ENCODE measurements at regions not wholly inside any gene's neighbourhood (a gene's known extent, or its start where the extent isn't known, plus 50 kb on each side); places are given as distances from the start of the nearest gene placed in this dataset.

DNA sequence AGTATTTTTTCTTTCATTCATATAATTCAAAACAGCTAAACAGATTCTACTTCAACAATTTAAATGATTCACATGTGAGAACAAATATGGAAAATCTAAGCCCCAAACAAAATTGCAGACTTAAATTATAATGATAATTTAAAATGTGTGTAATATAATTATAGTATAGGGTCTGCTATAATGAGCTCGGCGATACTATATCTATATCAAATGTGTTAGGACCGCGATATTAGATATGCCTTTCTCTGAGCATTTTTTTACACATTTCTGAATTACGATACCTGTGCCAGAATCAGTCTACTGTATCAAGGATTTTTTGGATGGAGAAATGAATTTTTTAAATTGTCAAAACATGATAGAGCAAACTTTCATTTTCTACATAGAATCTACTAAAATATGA, 808.8 kb upstream of the POU3F3 start:
- H3K9me2 ChIP-seq (ENCODE audit: insufficient read depth) = no peaks in the 10 kb centered on the region
- no peaks in the 10 kb centered on the region for H3K36me3 ChIP-seq (ENCODE audit: low read depth)
- no peaks in the 10 kb centered on the region for H3K27me3 ChIP-seq (replicated peaks; ENCODE audit: insufficient read depth)
- H3K79me2 ChIP-seq (ENCODE audit: insufficient read depth) = no peaks in the 10 kb centered on the region
- 67 to 72% methylated on average over 5 of the region's 5 CpGs for WGBS, 2 experiments (ENCODE audit: low coverage in 1 of 2, low lambda C conversion rate in 2 of 2, missing lambda C conversion rate in 2 of 2)
- no peak overlapping the region for H2AFZ ChIP-seq
- no peaks in the 10 kb centered on the region for H3K4me1 ChIP-seq (ENCODE audit: insufficient read depth)
- in situ Hi-C loops (cut with MboI) = no loop called here
- H3K4me3 ChIP-seq = no peak overlapping the region
- TF ChIP-seq EZH2phosphoT487 (IDR thresholded peaks at IDR 0.05; ENCODE audit: insufficient read depth, low read depth) = no peak
- TF ChIP-seq EZH2 (IDR thresholded peaks at IDR 0.05; ENCODE audit: insufficient read depth, poor library complexity, severe bottlenecking) = no peak
- no peak overlapping the region for H3K27ac ChIP-seq
- no peak overlapping the region for H3K4me2 ChIP-seq (ENCODE audit: unreplicated experiment)
- H4K20me1 ChIP-seq (ENCODE audit: insufficient read depth) = no peaks in the 10 kb centered on the region
- H3K9me3 ChIP-seq (ENCODE audit: low read depth) = no peaks in the 10 kb centered on the region
- no peaks in the 10 kb centered on the region for H3F3A ChIP-seq (ENCODE audit: insufficient read depth)
- no peak overlapping the region for H3K9ac ChIP-seq
- no peak for DNase-seq

DNA sequence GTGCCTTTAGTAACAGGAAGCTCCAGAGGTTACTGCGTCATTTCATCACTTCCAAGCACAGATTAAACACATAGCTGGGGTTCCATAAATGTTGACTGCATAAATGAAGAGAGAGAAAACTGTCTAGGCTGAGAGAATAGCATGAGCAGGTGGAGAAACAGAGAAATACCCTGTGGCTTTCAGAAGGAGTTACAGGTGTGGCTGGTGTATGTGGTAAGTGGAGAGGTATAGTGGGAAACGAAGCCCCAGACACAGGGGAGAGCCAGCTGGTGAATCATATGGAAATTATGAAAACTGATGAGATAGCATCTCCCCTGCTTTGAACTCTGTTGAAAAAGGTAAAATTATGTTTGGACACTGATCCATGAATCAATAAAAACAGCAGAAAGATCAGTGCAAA, 807.4 kb upstream of the POU3F3 start:
- no peaks in the 10 kb centered on the region for H3K79me2 ChIP-seq (ENCODE audit: insufficient read depth)
- 41 to 49% methylated on average over 2 of the region's 2 CpGs for WGBS, 2 experiments (ENCODE audit: low coverage in 1 of 2, low lambda C conversion rate in 2 of 2, missing lambda C conversion rate in 2 of 2)
- H4K20me1 ChIP-seq (ENCODE audit: insufficient read depth) = no peaks in the 10 kb centered on the region
- no peak overlapping the region for H3K4me3 ChIP-seq
- H3K4me1 ChIP-seq (ENCODE audit: insufficient read depth) = no peaks in the 10 kb centered on the region
- no peaks in the 10 kb centered on the region for H3F3A ChIP-seq (ENCODE audit: insufficient read depth)
- H3K9me3 ChIP-seq (ENCODE audit: low read depth) = no peaks in the 10 kb centered on the region
- no peak overlapping the region for H2AFZ ChIP-seq
- no peak overlapping the region for H3K27ac ChIP-seq
- no peak overlapping the region for H3K4me2 ChIP-seq (ENCODE audit: unreplicated experiment)
- no peak for DNase-seq
- no peak overlapping the region for H3K9ac ChIP-seq
- TF ChIP-seq EZH2phosphoT487 (IDR thresholded peaks at IDR 0.05; ENCODE audit: insufficient read depth, low read depth) (no peak), EZH2 (IDR thresholded peaks at IDR 0.05; ENCODE audit: insufficient read depth, poor library complexity, severe bottlenecking) (no peak)
- no peaks in the 10 kb centered on the region for H3K9me2 ChIP-seq (ENCODE audit: insufficient read depth)
- H3K36me3 ChIP-seq (ENCODE audit: low read depth) = no peaks in the 10 kb centered on the region
- in situ Hi-C loops (cut with MboI) = no loop called here
- no peaks in the 10 kb centered on the region for H3K27me3 ChIP-seq (replicated peaks; ENCODE audit: insufficient read depth)

DNA sequence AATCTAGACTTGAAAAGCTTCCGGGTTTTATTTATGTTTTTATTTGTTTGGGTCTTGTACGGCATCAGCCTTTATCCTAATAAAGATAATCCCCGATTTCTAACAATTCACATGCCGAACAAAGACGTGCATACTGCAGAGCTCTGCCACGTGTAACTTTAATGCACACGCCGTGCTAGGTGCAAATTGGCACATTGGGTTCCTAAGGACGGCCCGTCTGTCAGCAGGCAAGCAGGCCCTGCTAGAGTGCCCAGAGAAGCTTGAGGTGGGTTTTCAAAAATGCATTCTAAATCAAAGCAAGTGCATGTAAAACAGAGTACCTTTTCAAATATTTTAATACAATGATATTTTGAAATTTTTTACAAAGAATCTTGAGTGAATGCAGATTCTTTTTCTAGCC, 806.4 kb upstream of the POU3F3 start:
- Histone ChIP-seq H3F3A (ENCODE audit: insufficient read depth) (no peaks in the 10 kb centered on the region), H3K4me2 (ENCODE audit: unreplicated experiment) (no peak overlapping the region), H3K79me2 (ENCODE audit: insufficient read depth) (no peaks in the 10 kb centered on the region), H3K9me3 (ENCODE audit: low read depth) (no peaks in the 10 kb centered on the region), H3K27ac (no peak overlapping the region), H3K4me3 (no peak overlapping the region), H2AFZ (no peak overlapping the region), H3K4me1 (ENCODE audit: insufficient read depth) (no peaks in the 10 kb centered on the region), H3K9ac (no peak overlapping the region), H3K36me3 (ENCODE audit: low read depth) (no peaks in the 10 kb centered on the region), H3K27me3 (replicated peaks; ENCODE audit: insufficient read depth) (no peaks in the 10 kb centered on the region), H4K20me1 (ENCODE audit: insufficient read depth) (no peaks in the 10 kb centered on the region), H3K9me2 (ENCODE audit: insufficient read depth) (no peaks in the 10 kb centered on the region)
- in situ Hi-C loops (cut with MboI) = no loop called here
- TF ChIP-seq EZH2phosphoT487 (IDR thresholded peaks at IDR 0.05; ENCODE audit: insufficient read depth, low read depth) (no peak), EZH2 (IDR thresholded peaks at IDR 0.05; ENCODE audit: insufficient read depth, poor library complexity, severe bottlenecking) (no peak)
- 65 to 72% methylated on average over 10 of the region's 10 CpGs for WGBS, 2 experiments (ENCODE audit: low coverage in 1 of 2, low lambda C conversion rate in 2 of 2, missing lambda C conversion rate in 2 of 2)
- no peak for DNase-seq

DNA sequence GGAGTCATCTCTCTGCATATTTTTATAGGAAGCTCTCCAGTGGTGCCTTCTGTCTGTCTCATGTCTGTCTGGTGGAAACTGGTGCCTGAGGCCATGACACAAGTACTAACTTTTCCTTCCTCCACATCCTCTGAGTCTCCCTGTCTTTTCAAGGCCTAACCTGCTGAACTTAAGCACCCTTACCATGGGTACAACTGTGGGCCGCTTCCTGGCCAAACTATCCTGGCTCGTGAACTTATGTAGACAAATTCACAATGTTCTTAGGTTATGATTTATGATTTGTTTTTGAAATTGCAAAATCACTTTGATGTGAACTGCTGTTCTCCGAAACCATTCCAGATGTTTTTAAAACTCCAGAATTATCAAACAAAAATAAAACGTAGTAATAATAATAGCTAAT, 804.5 kb upstream of the POU3F3 start:
- TF ChIP-seq EZH2 (IDR thresholded peaks at IDR 0.05; ENCODE audit: insufficient read depth, poor library complexity, severe bottlenecking) (no peak), EZH2phosphoT487 (IDR thresholded peaks at IDR 0.05; ENCODE audit: insufficient read depth, low read depth) (no peak)
- DNase-seq = no peak
- Histone ChIP-seq H3F3A (ENCODE audit: insufficient read depth) (no peaks in the 10 kb centered on the region), H3K27ac (no peak overlapping the region), H3K9me3 (ENCODE audit: low read depth) (no peaks in the 10 kb centered on the region), H3K79me2 (ENCODE audit: insufficient read depth) (no peaks in the 10 kb centered on the region), H3K9me2 (ENCODE audit: insufficient read depth) (no peaks in the 10 kb centered on the region), H3K27me3 (replicated peaks; ENCODE audit: insufficient read depth) (no peaks in the 10 kb centered on the region), H3K36me3 (ENCODE audit: low read depth) (no peaks in the 10 kb centered on the region), H3K9ac (no peak overlapping the region), H3K4me2 (ENCODE audit: unreplicated experiment) (no peak overlapping the region), H2AFZ (no peak overlapping the region), H3K4me3 (no peak overlapping the region), H4K20me1 (ENCODE audit: insufficient read depth) (no peaks in the 10 kb centered on the region), H3K4me1 (ENCODE audit: insufficient read depth) (no peaks in the 10 kb centered on the region)
- 2 to 4% methylated on average over 4 of the region's 4 CpGs for WGBS, 2 experiments (ENCODE audit: low coverage in 1 of 2, low lambda C conversion rate in 2 of 2, missing lambda C conversion rate in 2 of 2)
- in situ Hi-C loops (cut with MboI) = no loop called here

DNA sequence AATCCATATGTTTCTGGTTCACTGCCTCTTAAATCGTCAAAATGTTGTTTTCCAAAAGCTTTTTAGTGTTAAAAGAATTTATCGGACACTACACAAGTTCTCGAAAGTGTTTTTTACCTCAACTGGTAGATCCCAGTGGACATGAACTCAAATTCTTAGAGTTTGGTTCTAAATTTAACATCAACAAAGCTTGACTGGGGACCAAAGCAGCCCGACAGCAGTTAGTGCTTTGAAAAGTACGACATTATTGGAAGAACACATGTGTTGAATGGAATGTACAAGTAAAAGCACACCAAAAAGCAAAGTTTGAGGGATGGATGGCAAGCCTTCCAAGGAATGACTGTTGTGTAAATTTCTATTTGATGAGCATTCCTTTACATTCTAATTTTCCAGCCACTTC, 803.9 kb upstream of the POU3F3 start:
- WGBS, 2 experiments (ENCODE audit: low coverage in 1 of 2, low lambda C conversion rate in 2 of 2, missing lambda C conversion rate in 2 of 2) = 3 to 4% methylated on average over 5 of the region's 5 CpGs
- DNase-seq = no peak
- Histone ChIP-seq H3K36me3 (ENCODE audit: low read depth) (no peaks in the 10 kb centered on the region), H3F3A (ENCODE audit: insufficient read depth) (no peaks in the 10 kb centered on the region), H3K79me2 (ENCODE audit: insufficient read depth) (no peaks in the 10 kb centered on the region), H3K9ac (no peak overlapping the region), H2AFZ (no peak overlapping the region), H3K4me1 (ENCODE audit: insufficient read depth) (no peaks in the 10 kb centered on the region), H3K9me3 (ENCODE audit: low read depth) (no peaks in the 10 kb centered on the region), H3K9me2 (ENCODE audit: insufficient read depth) (no peaks in the 10 kb centered on the region), H3K4me2 (ENCODE audit: unreplicated experiment) (no peak overlapping the region), H4K20me1 (ENCODE audit: insufficient read depth) (no peaks in the 10 kb centered on the region), H3K4me3 (no peak overlapping the region), H3K27me3 (replicated peaks; ENCODE audit: insufficient read depth) (no peaks in the 10 kb centered on the region), H3K27ac (no peak overlapping the region)
- in situ Hi-C loops (cut with MboI) = no loop called here
- TF ChIP-seq EZH2phosphoT487 (IDR thresholded peaks at IDR 0.05; ENCODE audit: insufficient read depth, low read depth) (no peak), EZH2 (IDR thresholded peaks at IDR 0.05; ENCODE audit: insufficient read depth, poor library complexity, severe bottlenecking) (no peak)

Data from GM23248 (cell line).